ENCODE measurements at regions not wholly inside any gene's neighbourhood (a gene's known extent, or its start where the extent isn't known, plus 50 kb on each side); places are given as distances from the start of the nearest gene placed in this dataset.

DNA sequence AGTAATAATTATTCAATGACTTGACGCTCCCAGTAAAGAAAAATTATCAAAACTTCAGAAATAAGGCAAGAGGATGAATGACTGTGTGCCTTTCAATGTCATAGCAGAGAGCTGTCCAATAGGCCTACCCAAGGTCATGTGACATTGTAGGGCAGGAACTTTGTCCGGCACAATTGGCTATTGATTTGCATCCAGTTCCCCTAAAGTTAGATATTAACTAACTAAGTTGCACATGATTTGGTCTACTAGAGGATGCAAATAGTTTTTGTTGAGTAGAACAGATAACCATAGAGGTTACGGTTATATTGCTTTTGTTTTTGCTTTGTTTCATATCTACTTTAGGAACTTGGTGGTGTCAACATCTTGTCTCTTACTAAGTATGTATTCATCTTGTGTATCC is 127.9 kb upstream of the PFN2 start:
- no peak for DNase-seq (ENCODE audit: low read depth in 1 of 2, low spot score in 1 of 2)

- DNase-seq (ENCODE audit: low read depth in 1 of 2, low spot score in 1 of 2): no peak
Measured at GRCh38 chr3:150097588-150097890, 126.8 kb upstream of the PFN2 start.

- DNase-seq (ENCODE audit: low read depth in 1 of 2, low spot score in 1 of 2): no peak
Measured at GRCh38 chr3:150096700-150097587, 126.2 kb upstream of the PFN2 start.

DNA sequence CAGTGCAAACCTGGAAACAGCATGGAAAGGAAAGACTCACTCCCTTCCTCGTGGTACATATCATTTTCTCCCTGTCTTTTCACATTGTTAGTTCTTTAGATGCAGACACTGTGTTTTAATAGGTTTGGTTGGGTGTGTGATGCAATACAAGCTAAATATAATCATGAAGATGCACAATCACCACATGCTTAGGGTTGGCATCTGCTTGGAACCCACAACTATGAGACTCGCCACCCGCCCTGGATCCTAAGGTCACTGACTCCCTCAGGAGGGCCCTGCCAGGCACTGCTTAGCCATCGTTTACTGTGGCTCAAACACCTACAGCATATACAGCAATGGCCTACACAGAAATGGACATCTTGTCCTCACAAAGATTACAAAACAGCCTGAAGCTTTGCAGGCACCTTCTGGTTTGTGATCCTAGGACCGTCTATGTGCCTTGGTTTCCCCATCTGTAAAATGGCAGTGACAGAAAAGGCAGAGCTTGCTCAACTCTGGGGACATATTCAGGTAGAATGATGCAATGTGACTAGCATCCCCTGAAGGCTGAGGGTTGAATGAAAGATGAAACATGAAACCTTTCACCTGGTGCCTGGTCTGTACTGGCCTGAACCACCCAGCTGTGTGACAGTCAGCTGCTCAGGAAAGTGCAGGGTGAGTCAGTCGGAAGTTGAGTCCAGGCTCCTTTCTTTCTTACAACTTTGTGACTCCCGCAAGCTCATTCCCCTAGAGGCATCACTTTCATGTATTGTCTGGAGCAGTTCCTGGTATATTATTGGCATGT is 123.6 kb upstream of the PFN2 start:
- DNase-seq (ENCODE audit: low read depth in 1 of 2, low spot score in 1 of 2): no peak

GRCh38 chr3:150091626-150092025 is 120.9 kb upstream of the PFN2 start:
- DNase-seq (ENCODE audit: low read depth in 1 of 2, low spot score in 1 of 2): no peak

DNA sequence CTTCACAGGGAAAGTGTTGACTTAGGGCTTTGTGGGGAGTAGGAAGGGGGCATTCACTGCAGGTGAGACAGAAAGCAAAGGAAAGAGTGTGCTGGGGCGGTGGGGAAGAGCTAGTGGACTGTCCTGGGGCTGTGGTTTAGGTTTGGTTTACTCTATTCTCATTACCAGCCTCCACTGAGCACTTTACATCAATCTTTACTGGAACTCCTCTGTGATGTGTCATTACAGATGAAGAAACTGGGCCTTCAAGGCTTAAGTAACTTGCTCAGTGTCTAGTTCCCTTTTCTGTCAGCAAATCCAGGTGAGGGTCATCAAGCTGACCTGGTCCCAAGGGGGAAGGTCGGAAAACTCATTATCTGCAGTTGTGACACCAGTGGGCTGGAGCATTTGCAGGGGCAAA is 120.2 kb upstream of the PFN2 start:
- no peak for DNase-seq (ENCODE audit: low read depth in 1 of 2, low spot score in 1 of 2)

DNA sequence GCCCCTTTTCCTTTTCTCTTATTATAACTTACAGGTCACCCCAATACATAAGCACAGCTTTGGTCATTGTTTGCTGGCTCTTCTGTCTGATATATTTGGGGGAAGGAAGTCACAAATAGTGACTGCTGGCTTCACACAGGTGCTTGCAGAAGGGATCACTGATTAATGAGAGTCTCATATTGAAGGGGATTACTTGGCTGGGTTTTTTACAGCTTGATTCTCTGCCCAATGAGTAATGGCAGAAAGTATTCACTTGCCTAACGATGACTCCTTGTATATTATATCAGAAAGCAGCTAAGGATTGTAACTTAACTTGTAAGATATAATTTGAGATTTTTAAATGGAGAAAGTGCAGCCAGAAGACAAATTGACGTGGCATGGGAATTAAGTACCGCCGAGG is 119.3 kb upstream of the PFN2 start:
- no peak for DNase-seq (ENCODE audit: low read depth in 1 of 2, low spot score in 1 of 2)

- no peak for DNase-seq (ENCODE audit: low read depth in 1 of 2, low spot score in 1 of 2)
Measured at GRCh38 chr3:150084128-150084527, 113.4 kb upstream of the PFN2 start.

GRCh38 chr3:150083655-150084042 is 113.0 kb upstream of the PFN2 start:
- DNase-seq (ENCODE audit: low read depth in 1 of 2, low spot score in 1 of 2): no peak

- no peak for DNase-seq (ENCODE audit: low read depth in 1 of 2, low spot score in 1 of 2)
Measured at GRCh38 chr3:150082898-150083654, 112.4 kb upstream of the PFN2 start.

GRCh38 chr3:150081084-150081483 is 110.4 kb upstream of the PFN2 start:
- DNase-seq (ENCODE audit: low read depth in 1 of 2, low spot score in 1 of 2): no peak

DNA sequence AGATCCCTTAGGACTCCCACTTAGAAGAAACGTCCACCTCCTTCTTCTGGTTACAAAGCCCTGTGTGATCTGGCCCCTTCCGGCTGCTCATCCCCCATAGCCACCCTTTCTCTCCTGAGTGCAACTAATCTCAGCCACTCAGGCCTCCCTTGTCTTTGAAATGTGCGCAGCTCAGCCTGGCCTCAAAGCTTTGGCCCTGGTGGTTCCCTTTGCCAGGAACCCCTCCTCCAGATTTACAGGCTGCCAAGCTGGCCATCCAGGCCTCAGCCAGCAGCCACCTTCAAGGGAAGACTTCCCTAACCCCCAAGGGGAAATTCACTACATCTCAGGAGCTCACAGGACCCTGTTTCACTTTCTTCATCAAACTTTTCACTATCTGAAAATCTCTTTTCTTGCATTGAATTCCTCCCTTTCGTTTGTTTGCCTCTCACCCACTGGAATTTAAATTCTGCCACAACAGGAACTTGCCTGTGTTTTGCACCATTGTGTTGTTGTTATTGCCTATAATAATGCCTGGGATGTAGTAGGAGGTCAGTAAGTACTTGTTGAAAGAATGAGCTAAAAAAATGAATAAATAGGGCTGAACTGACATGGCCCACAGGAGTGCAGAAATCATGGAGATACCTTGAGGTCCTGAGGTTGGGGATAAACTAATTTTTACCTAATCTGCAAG is 109.5 kb upstream of the PFN2 start:
- DNase-seq (ENCODE audit: low read depth in 1 of 2, low spot score in 1 of 2): no peak

GRCh38 chr3:150079029-150079739 is 108.5 kb upstream of the PFN2 start:
- no peak for DNase-seq (ENCODE audit: low read depth in 1 of 2, low spot score in 1 of 2)

DNA sequence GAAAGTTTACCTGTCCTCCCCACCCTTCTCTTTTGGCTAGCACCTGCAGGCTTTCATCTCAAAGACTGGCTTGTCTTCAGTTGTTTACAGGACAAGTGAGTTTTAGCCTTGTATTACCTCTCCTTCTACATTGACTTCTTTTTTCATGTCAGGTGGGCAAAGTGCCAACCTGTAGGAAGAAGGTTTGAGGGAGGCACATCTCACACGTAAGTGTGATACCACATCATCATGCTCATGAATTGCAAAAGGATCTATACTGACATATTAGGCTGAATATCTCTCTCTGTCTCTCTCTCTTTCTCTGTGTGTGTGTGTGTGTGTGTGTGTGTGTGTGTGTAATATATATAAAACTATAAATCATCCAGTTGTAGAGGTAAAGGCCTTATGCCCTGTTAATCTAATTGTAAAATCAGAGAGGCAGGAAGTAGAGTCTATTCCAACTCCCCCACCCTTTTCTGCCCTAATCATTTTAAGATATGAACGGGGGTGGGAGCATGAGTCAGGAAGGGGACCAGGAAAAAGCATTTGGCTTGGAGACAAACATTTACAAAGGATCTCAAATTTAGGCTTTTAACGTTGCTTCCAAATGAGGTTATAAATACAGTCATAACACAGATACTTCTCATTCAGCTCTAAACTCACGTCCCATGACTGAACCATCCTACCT is 107.0 kb upstream of the PFN2 start:
- no peak for DNase-seq (ENCODE audit: low read depth in 1 of 2, low spot score in 1 of 2)

GRCh38 chr3:150077107-150077506 is 106.4 kb upstream of the PFN2 start:
- DNase-seq (ENCODE audit: low read depth in 1 of 2, low spot score in 1 of 2): no peak

GRCh38 chr3:150076443-150076842 is 105.7 kb upstream of the PFN2 start:
- DNase-seq (ENCODE audit: low read depth in 1 of 2, low spot score in 1 of 2): no peak

DNA sequence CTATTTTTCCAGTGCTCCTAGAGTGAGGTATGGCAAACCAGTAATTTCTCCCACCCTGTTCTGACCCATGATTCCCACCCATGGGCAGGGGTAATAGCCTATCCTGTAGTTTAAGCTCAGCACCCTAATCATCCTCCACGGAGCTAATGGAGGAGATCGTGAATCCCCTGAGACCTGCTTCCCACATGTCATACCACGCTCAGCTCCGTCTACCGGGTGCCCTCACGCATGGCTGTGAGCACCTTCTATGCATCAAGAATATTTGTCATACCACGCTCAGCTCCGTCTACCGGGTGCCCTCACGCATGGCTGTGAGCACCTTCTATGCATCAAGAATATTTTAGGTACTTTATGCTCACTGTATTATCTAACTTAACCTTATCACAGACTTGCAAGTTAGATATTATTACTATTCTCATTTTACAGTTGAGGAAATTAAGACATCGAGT is 104.7 kb upstream of the PFN2 start:
- no peak for DNase-seq (ENCODE audit: low read depth in 1 of 2, low spot score in 1 of 2)

DNA sequence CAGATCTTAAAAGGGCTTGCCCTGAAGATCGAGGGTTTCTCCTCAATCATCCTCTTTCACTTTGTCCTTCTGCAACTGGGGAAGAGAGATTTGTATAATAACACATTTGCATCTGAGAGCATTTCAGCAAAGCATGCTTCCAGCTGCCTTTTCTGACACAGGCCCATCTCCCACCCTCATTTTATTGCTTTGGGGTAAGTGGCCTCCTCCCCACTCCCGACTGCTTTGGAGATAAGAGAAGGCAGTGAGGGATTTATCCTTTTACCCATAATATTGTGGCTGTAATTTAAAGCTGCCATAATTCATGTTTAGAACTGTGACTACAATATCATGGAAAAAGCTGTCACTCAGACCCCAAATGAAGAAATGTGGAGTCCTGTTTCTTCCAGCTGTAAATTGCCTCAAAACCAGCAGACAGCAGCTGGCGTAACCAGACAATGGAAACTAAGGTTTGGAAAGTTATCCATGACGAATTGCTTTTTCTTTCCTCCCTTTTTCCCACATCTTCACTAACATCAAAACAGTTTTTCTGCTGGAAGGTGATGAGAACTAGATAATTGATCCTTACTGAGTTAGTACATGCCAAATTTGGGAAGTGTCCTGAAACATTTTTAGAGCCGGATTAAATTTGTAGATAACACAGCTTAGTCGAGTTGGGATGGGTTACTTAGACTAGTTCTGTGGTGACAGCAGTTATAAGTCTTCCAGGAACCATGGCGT is 104.2 kb upstream of the PFN2 start:
- DNase-seq (ENCODE audit: low read depth in 1 of 2, low spot score in 1 of 2): no peak

DNA sequence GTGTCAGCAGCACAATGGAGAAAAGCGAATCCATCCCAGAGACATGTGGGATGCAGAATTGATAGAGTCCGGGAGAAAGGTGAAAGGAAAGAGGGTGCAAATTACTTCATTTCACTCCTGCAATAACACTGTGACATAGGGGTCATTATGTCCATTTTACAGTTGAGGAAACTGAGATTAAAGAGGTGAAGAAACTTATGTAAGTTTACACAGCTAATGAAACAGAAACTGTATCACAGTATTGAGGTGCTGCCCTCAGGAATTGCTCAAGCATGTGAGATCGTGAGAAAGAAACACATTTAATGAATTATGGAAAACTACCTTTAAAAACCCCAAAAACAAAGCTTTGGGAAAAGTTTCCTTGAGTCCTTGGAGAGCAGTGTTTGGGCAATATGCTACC is 103.6 kb upstream of the PFN2 start:
- DNase-seq (ENCODE audit: low read depth in 1 of 2, low spot score in 1 of 2): no peak
